B cell (primary cell): ENCODE measurements at regions not wholly inside any gene's neighbourhood (a gene's known extent, or its start where the extent isn't known, plus 50 kb on each side); places are given as distances from the start of the nearest gene placed in this dataset.

ENCODE experiments used
- EZH2 ChIP-seq: IDR thresholded peaks from 2 replicates; pipeline ENCODE4 v1.6.1; 2012; ENCODE audit warnings: borderline replicate concordance, low read depth, mild to moderate bottlenecking, moderate library complexity, low read length; ENCODE audit not compliant: insufficient read depth, poor library complexity, severe bottlenecking
- TF ChIP-seq, protein P1 (sequence below): fragments of 200-600 bp; IDR thresholded peaks from one replicate; pipeline ENCODE4 v1.8.0; 2022; ENCODE audit warnings: antibody characterized with exemption, mild to moderate bottlenecking

- no peak for TF ChIP-seq EZH2
- TF ChIP-seq, protein P1, sequence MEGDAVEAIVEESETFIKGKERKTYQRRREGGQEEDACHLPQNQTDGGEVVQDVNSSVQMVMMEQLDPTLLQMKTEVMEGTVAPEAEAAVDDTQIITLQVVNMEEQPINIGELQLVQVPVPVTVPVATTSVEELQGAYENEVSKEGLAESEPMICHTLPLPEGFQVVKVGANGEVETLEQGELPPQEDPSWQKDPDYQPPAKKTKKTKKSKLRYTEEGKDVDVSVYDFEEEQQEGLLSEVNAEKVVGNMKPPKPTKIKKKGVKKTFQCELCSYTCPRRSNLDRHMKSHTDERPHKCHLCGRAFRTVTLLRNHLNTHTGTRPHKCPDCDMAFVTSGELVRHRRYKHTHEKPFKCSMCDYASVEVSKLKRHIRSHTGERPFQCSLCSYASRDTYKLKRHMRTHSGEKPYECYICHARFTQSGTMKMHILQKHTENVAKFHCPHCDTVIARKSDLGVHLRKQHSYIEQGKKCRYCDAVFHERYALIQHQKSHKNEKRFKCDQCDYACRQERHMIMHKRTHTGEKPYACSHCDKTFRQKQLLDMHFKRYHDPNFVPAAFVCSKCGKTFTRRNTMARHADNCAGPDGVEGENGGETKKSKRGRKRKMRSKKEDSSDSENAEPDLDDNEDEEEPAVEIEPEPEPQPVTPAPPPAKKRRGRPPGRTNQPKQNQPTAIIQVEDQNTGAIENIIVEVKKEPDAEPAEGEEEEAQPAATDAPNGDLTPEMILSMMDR = no peak
These were observed 1776.3 kb downstream of the STIM2 start for GRCh38 chr4:28636971-28637370.
